HFFc6 (cell line): ENCODE measurements at regions not wholly inside any gene's neighbourhood (a gene's known extent, or its start where the extent isn't known, plus 50 kb on each side); places are given as distances from the start of the nearest gene placed in this dataset.

Experiments used
- DNase-seq: peaks from one replicate; pipeline ENCODE4 v3.0.0-alpha.2; 2018
- H3K27ac Mint-ChIP-seq: 2 replicates; pipeline ENCODE4 v1.8.0; 2020; ENCODE audit warnings: mild to moderate bottlenecking, mixed read lengths
- H3K27me3 Mint-ChIP-seq: 2 replicates; pipeline ENCODE4 v1.8.0; 2021; ENCODE audit warnings: mild to moderate bottlenecking, moderate library complexity, mixed read lengths; ENCODE audit not compliant: insufficient read depth
- H3K36me3 Mint-ChIP-seq: 2 replicates; pipeline ENCODE4 v1.8.0; 2021; ENCODE audit warnings: low read depth, mixed read lengths
- H3K4me1 Mint-ChIP-seq: 2 replicates; pipeline ENCODE4 v1.8.0; 2020; ENCODE audit warnings: low read depth, mixed read lengths
- H3K4me3 Mint-ChIP-seq: 2 replicates; pipeline ENCODE4 v1.8.0; 2020; ENCODE audit warnings: mild to moderate bottlenecking, moderate library complexity, mixed read lengths
- H3K9me3 Mint-ChIP-seq: 2 replicates; pipeline ENCODE4 v1.8.0; 2020; ENCODE audit warnings: mild to moderate bottlenecking, mixed read lengths
- CTCF ChIP-seq: fragments of 200-600 bp; sonication (generic); IDR thresholded peaks from 2 replicates; pipeline ENCODE4 v1.5.0; 2021; ENCODE audit warnings: antibody characterized with exemption, mild to moderate bottlenecking

- H3K4me3 Mint-ChIP-seq: no peak overlapping the region
- H3K4me1 Mint-ChIP-seq: peaks cover 20% of the 10 kb centered on the region
- no peaks in the 10 kb centered on the region for H3K27me3 Mint-ChIP-seq
- no peak overlapping the region for H3K27ac Mint-ChIP-seq
- no peak for TF ChIP-seq CTCF
- H3K36me3 Mint-ChIP-seq: no peaks in the 10 kb centered on the region
- no peak for DNase-seq
- no peaks in the 10 kb centered on the region for H3K9me3 Mint-ChIP-seq
Measured at GRCh38 chr10:61612450-61612849, 50.3 kb upstream of the CABCOCO1 start.

GRCh38 chr10:61612009-61612408 lies 50.7 kb upstream of the CABCOCO1 start:
- H3K36me3 Mint-ChIP-seq: no peaks in the 10 kb centered on the region
- H3K27ac Mint-ChIP-seq: no peak overlapping the region
- H3K27me3 Mint-ChIP-seq: no peaks in the 10 kb centered on the region
- H3K4me3 Mint-ChIP-seq: no peak overlapping the region
- H3K9me3 Mint-ChIP-seq: no peaks in the 10 kb centered on the region
- DNase-seq: no peak
- TF ChIP-seq CTCF: no peak
- H3K4me1 Mint-ChIP-seq: peaks cover 20% of the 10 kb centered on the region

GRCh38 chr10:61609701-61610100 lies 53.0 kb upstream of the CABCOCO1 start:
- no peaks in the 10 kb centered on the region; the same call in 1 of the 2 replicates for H3K27me3 Mint-ChIP-seq
- no peak overlapping the region for H3K4me3 Mint-ChIP-seq
- peaks cover 20% of the 10 kb centered on the region for H3K4me1 Mint-ChIP-seq
- no peak overlapping the region for H3K27ac Mint-ChIP-seq
- no peak for DNase-seq
- no peak for TF ChIP-seq CTCF
- no peaks in the 10 kb centered on the region for H3K9me3 Mint-ChIP-seq
- no peaks in the 10 kb centered on the region for H3K36me3 Mint-ChIP-seq

- H3K27ac Mint-ChIP-seq: no peak overlapping the region
- TF ChIP-seq CTCF: no peak
- DNase-seq: peak; percentile 3
- no peak overlapping the region for H3K4me3 Mint-ChIP-seq
- no peaks in the 10 kb centered on the region; the same call in 1 of the 2 replicates for H3K27me3 Mint-ChIP-seq
- no peaks in the 10 kb centered on the region for H3K9me3 Mint-ChIP-seq
- H3K36me3 Mint-ChIP-seq: no peaks in the 10 kb centered on the region
- H3K4me1 Mint-ChIP-seq: peaks cover 20% of the 10 kb centered on the region
Measured at GRCh38 chr10:61608255-61609033, 54.3 kb upstream of the CABCOCO1 start.

GRCh38 chr10:61606959-61607907 lies 55.5 kb upstream of the CABCOCO1 start:
- TF ChIP-seq CTCF: peak; percentile 74
- H3K36me3 Mint-ChIP-seq: no peaks in the 10 kb centered on the region
- no peaks in the 10 kb centered on the region; the same call in none of the 2 replicates for H3K27me3 Mint-ChIP-seq
- H3K4me3 Mint-ChIP-seq: no peak overlapping the region
- no peak for DNase-seq
- H3K27ac Mint-ChIP-seq: no peak overlapping the region
- no peaks in the 10 kb centered on the region for H3K9me3 Mint-ChIP-seq
- H3K4me1 Mint-ChIP-seq: peaks cover 20% of the 10 kb centered on the region
